ENCODE measurements at regions not wholly inside any gene's neighbourhood (a gene's known extent, or its start where the extent isn't known, plus 50 kb on each side); places are given as distances from the start of the nearest gene placed in this dataset.

DNA sequence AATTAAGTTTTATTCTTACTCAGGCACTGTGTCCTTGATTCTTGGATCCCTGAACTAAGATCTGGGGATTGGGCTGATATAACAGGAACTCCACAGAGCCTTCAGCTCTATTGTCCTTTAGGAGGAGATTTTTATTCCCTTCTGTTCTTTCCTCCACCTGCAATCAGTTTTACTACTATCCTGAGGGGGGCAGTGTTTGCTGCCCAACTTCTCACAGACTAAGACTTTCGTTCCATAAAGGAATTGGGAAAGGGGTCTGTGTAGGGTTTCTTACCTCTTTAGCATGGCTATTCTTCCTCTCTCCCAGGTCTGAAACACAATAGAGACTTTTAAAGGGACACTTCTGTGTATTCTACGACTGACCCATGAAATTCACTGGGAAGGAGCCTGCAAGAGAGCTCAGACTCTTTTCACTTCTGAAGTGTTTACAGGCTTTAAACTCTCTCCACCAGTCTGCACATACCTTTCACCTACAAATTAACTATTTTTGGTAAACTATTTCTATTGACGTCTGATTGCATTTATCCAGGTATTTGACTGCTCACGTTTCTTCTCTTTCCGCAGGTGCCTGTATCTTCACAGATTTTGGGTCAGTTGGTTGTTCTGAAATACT lies 103.3 kb upstream of the DEPDC1 start:
- peak; percentile 22 for DNase-seq
- Histone ChIP-seq H3K36me3 (replicated peaks; ENCODE audit: insufficient read depth, low read length) (no peaks in the 10 kb centered on the region), H3K27ac (ENCODE audit: low read length) (no peak overlapping the region), H4K20me1 (ENCODE audit: insufficient read depth, low read length) (no peaks in the 10 kb centered on the region), H3K9me3 (replicated peaks; ENCODE audit: insufficient read depth, low read length) (no peaks in the 10 kb centered on the region), H3K4me3 (ENCODE audit: low read length) (no peak overlapping the region), H3K79me2 (ENCODE audit: low read length) (no peaks in the 10 kb centered on the region), H3K9ac (ENCODE audit: low read length) (no peak overlapping the region), H3K4me2 (ENCODE audit: low read depth, low read length) (0 out of 2 replicates have a peak overlapping the region, but pooled peaks have one; percentile 16), H3K4me1 (ENCODE audit: low read length) (no peaks in the 10 kb centered on the region), H3K27me3 (replicated peaks; ENCODE audit: insufficient read depth, low read length) (no peaks in the 10 kb centered on the region), H2AFZ (ENCODE audit: low read length) (no peak overlapping the region), H3F3A (ENCODE audit: insufficient read depth, low read length) (no peaks in the 10 kb centered on the region), H3K9me2 (replicated peaks; ENCODE audit: insufficient read depth, low read length) (no peaks in the 10 kb centered on the region)
- no peak for TF ChIP-seq EZH2phosphoT487 (IDR thresholded peaks at IDR 0.05; ENCODE audit: low read length)
- TF ChIP-seq, protein P1, sequence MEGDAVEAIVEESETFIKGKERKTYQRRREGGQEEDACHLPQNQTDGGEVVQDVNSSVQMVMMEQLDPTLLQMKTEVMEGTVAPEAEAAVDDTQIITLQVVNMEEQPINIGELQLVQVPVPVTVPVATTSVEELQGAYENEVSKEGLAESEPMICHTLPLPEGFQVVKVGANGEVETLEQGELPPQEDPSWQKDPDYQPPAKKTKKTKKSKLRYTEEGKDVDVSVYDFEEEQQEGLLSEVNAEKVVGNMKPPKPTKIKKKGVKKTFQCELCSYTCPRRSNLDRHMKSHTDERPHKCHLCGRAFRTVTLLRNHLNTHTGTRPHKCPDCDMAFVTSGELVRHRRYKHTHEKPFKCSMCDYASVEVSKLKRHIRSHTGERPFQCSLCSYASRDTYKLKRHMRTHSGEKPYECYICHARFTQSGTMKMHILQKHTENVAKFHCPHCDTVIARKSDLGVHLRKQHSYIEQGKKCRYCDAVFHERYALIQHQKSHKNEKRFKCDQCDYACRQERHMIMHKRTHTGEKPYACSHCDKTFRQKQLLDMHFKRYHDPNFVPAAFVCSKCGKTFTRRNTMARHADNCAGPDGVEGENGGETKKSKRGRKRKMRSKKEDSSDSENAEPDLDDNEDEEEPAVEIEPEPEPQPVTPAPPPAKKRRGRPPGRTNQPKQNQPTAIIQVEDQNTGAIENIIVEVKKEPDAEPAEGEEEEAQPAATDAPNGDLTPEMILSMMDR (IDR thresholded peaks at IDR 0.05; ENCODE audit: low read length) = peak; percentile 77

DNA sequence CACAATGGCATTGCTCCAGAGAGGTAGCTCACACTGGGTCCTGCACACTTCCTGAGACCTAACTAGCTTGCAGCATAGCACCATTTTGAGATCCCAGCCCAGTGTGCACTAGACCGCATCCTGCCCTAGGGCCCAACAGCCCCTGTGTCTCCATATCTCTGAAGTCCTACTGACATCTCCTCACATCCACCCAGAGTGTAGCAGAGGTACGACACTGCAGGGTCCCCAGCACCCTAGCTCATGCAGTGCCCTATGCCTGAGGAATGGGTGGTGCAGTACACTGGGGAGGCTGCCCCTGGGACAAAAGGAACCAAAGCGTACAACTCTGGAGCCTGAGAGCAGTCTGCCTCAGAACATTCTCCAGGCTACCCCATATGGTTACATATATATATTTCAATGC lies 111.4 kb upstream of the DEPDC1 start:
- H3K36me3 ChIP-seq (replicated peaks; ENCODE audit: insufficient read depth, low read length) = no peaks in the 10 kb centered on the region
- no peak overlapping the region for H2AFZ ChIP-seq (ENCODE audit: low read length)
- no peaks in the 10 kb centered on the region for H3K79me2 ChIP-seq (ENCODE audit: low read length)
- H3K4me3 ChIP-seq (ENCODE audit: low read length) = no peak overlapping the region
- DNase-seq = no peak
- H3K27me3 ChIP-seq (replicated peaks; ENCODE audit: insufficient read depth, low read length) = no peaks in the 10 kb centered on the region
- no peaks in the 10 kb centered on the region for H3K4me1 ChIP-seq (ENCODE audit: low read length)
- H3K27ac ChIP-seq (ENCODE audit: low read length) = no peak overlapping the region
- H3K9me3 ChIP-seq (replicated peaks; ENCODE audit: insufficient read depth, low read length) = no peaks in the 10 kb centered on the region
- H3K9me2 ChIP-seq (replicated peaks; ENCODE audit: insufficient read depth, low read length) = no peaks in the 10 kb centered on the region
- H3F3A ChIP-seq (ENCODE audit: insufficient read depth, low read length) = no peaks in the 10 kb centered on the region
- TF ChIP-seq EZH2phosphoT487 (IDR thresholded peaks at IDR 0.05; ENCODE audit: low read length) (no peak), EZH2 (optimal IDR thresholded peaks at IDR 0.05; ENCODE audit: low read depth, low read length) (no peak)
- TF ChIP-seq, protein P1 (IDR thresholded peaks at IDR 0.05; ENCODE audit: low read length) = no peak
- no peak overlapping the region for H3K9ac ChIP-seq (ENCODE audit: low read length)
- no peak overlapping the region for H3K4me2 ChIP-seq (ENCODE audit: low read depth, low read length)
- H4K20me1 ChIP-seq (ENCODE audit: insufficient read depth, low read length) = no peaks in the 10 kb centered on the region

DNA sequence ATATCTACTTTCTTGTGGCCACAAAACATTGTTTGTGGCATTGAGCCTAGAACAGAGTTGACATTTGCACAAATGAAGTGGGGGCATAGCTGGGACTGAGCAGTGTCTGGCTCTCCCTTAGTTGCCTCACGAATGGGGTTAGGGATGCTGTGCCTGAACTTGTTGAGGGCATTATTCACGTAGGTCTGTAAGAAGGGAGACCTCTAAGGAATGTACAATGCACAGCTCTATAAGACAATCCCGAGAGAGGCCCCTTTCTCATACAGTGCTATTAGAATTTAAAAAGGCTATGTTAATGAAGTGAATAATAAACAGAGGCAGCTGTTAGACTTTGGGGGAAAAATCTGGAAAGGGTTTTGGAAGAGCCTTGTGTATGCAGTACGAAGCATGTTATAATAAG lies 118.4 kb upstream of the DEPDC1 start:
- no peaks in the 10 kb centered on the region for H3K27me3 ChIP-seq (replicated peaks; ENCODE audit: insufficient read depth, low read length)
- no peak overlapping the region for H3K4me3 ChIP-seq (ENCODE audit: low read length)
- no peak overlapping the region for H3K9ac ChIP-seq (ENCODE audit: low read length)
- no peak overlapping the region for H3K27ac ChIP-seq (ENCODE audit: low read length)
- no peak for DNase-seq
- TF ChIP-seq, protein P1 (IDR thresholded peaks at IDR 0.05; ENCODE audit: low read length) = no peak
- no peak for TF ChIP-seq EZH2phosphoT487 (IDR thresholded peaks at IDR 0.05; ENCODE audit: low read length)
- TF ChIP-seq EZH2 (optimal IDR thresholded peaks at IDR 0.05; ENCODE audit: low read depth, low read length) = no peak
- no peaks in the 10 kb centered on the region for H3K9me3 ChIP-seq (replicated peaks; ENCODE audit: insufficient read depth, low read length)
- no peak overlapping the region for H2AFZ ChIP-seq (ENCODE audit: low read length)
- no peak overlapping the region for H3K4me2 ChIP-seq (ENCODE audit: low read depth, low read length)
- H3K36me3 ChIP-seq (replicated peaks; ENCODE audit: insufficient read depth, low read length) = no peaks in the 10 kb centered on the region
- no peaks in the 10 kb centered on the region for H3K9me2 ChIP-seq (replicated peaks; ENCODE audit: insufficient read depth, low read length)
- no peaks in the 10 kb centered on the region for H3F3A ChIP-seq (ENCODE audit: insufficient read depth, low read length)
- H4K20me1 ChIP-seq (ENCODE audit: insufficient read depth, low read length) = no peaks in the 10 kb centered on the region
- H3K79me2 ChIP-seq (ENCODE audit: low read length) = no peaks in the 10 kb centered on the region
- H3K4me1 ChIP-seq (ENCODE audit: low read length) = no peaks in the 10 kb centered on the region

All from MM.1S (cell line).